H1 (cell line): ENCODE measurements at regions not wholly inside any gene's neighbourhood (a gene's known extent, or its start where the extent isn't known, plus 50 kb on each side); places are given as distances from the start of the nearest gene placed in this dataset.

Experiments used
- BACH1 ChIP-seq: IDR thresholded peaks from 2 replicates; pipeline ENCODE4 v1.6.1; 2012; ENCODE audit warnings: low read length, improper control_type of control experiment
- CHD2 ChIP-seq: IDR thresholded peaks from 2 replicates; pipeline ENCODE4 v1.6.1; 2012; ENCODE audit warnings: low read length, improper control_type of control experiment
- CHD7 ChIP-seq: fragments of 300-600 bp; sonication (generic); IDR thresholded peaks from 2 replicates; pipeline ENCODE4 v1.7.1; 2012; ENCODE audit warnings: low read length, moderate library complexity, mild to moderate bottlenecking, inconsistent platforms; ENCODE audit not compliant: insufficient replicate concordance
- CTBP2 ChIP-seq: IDR thresholded peaks from 2 replicates; pipeline ENCODE4 v1.7.0; 2011; ENCODE audit warnings: borderline replicate concordance, mild to moderate bottlenecking, moderate library complexity, mixed read lengths, low read length; ENCODE audit not compliant: insufficient read depth, insufficient read length
- EP300 ChIP-seq, 2 experiments: IDR thresholded peaks; 1 replicate in 1 of 2; 2 replicates in 1 of 2; pipeline ENCODE4 v1.6.1; 2011 to 2012; ENCODE audit warnings: low read depth in 2 of 2, low read length in 2 of 2, mild to moderate bottlenecking in 2 of 2, borderline replicate concordance in 1 of 2, inconsistent platforms in 1 of 2, moderate library complexity in 1 of 2
- PHF8 ChIP-seq: fragments of 200-600 bp; sonication (generic); conservative IDR thresholded peaks from 2 replicates; pipeline ENCODE4 v1.7.1; 2012; ENCODE audit warnings: low read depth, mild to moderate bottlenecking, inconsistent platforms, low read length, moderate library complexity
- SAP30 ChIP-seq: fragments of 300-600 bp; sonication (generic); IDR thresholded peaks from 2 replicates; pipeline ENCODE4 v1.7.1; 2012; ENCODE audit warnings: low read length, moderate library complexity, mild to moderate bottlenecking, inconsistent platforms; ENCODE audit not compliant: insufficient read depth, insufficient replicate concordance
- SIN3A ChIP-seq, 2 experiments: IDR thresholded peaks in 1 of 2; conservative IDR thresholded peaks in 1 of 2; 2 replicates each; pipeline ENCODE4 v1.6.1; 2011 to 2012; ENCODE audit warnings: low read length in 2 of 2, improper control_type of control experiment in 1 of 2, low read depth in 1 of 2, mild to moderate bottlenecking in 1 of 2
- SIX5 ChIP-seq: IDR thresholded peaks from 2 replicates; pipeline ENCODE4 v1.6.1; 2011; ENCODE audit warnings: mild to moderate bottlenecking, low read depth, low read length
- TAF1 ChIP-seq: IDR thresholded peaks from 2 replicates; pipeline ENCODE4 v1.6.1; 2011; ENCODE audit warnings: mild to moderate bottlenecking, low read depth, low read length

DNA sequence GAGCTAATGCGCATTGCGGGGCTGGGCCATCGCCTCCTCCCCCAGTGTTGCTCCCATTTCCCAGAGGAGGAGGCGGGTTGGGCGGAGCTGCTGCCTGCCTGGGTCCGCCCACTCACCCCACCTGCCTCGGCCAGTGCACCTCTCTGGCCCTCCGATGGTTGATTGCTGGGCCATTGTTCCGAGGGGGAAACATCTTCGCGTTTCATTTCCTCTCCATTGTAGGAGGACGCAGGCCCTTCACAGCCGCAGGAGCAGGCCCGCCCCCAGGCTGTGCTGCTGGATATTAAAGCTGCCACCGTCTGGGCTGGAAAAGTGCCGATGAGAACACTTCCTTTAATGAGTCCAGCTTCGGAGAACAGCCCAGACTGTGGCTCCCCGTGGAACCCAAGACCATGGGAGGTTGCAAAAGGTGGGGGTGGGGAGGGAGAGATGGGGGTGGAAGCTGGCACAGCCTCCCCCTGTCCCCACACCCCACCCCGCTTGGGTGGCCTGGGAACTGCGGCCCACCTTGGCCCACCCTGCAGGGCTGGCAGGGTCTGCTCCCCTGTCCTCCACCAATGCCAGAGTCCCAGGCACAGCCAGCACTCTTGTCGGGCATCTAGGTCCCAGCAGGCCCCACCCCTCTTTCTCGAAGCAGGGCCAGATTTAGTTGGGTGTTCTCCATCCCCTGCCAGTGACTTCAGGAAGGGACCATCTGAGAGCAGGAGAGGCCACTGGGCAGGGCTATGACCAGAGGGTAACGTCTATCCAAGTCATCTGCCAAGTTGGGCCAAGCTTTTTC, 96.6 kb downstream of the ADRA2C start (continued):
- TF ChIP-seq CHD7 (no peak), BACH1 (no peak), TAF1 (peak; percentile 57), SIN3A (conservative IDR thresholded peaks at IDR 0.05 in 1 of 2, IDR thresholded peaks at IDR 0.05 in 1 of 2; ENCODE audit: low read depth in 1 of 2, low read length in 2 of 2) (no peak), PHF8 (no peak), CTBP2 (no peak), SAP30 (no peak), EP300 (IDR thresholded peaks at IDR 0.05; ENCODE audit: borderline replicate concordance in 1 of 2, low read depth in 2 of 2, low read length in 2 of 2) (no peak), CHD2 (0 out of 2 replicates have a peak, but pooled peaks have one; percentile 29), SIX5 (no peak)
